K562 (cell line): ENCODE measurements at regions not wholly inside any gene's neighbourhood (a gene's known extent, or its start where the extent isn't known, plus 50 kb on each side); places are given as distances from the start of the nearest gene placed in this dataset.

Experiments
- E2F3 ChIP-seq: fragments of 250-450 bp; sonication (Bioruptor Pico); IDR thresholded peaks from 2 replicates; pipeline ENCODE4 v1.4.0; 2020; ENCODE audit warnings: mild to moderate bottlenecking
- EGR1 ChIP-seq: fragments of 450-650 bp; conservative IDR thresholded peaks from 2 replicates; pipeline ENCODE4 v1.6.1; 2017; ENCODE audit warnings: mild to moderate bottlenecking
- ETV1 ChIP-seq: fragments of 450-650 bp; conservative IDR thresholded peaks from 2 replicates; pipeline ENCODE4 v1.6.1; 2016; ENCODE audit warnings: missing genetic modification characterization, control low read depth, low read depth, missing compliant biosample characterization
- FOXK2 ChIP-seq, 2 experiments: fragments of 450-650 bp; IDR thresholded peaks in 1 of 2; conservative IDR thresholded peaks in 1 of 2; 2 replicates each; pipeline ENCODE4 v1.6.1; 2016; ENCODE audit warnings: low read depth in 2 of 2, mild to moderate bottlenecking in 1 of 2
- HDGF ChIP-seq: fragments of 450-650 bp; IDR thresholded peaks from 2 replicates; pipeline ENCODE4 v1.6.1; 2016
- KLF16 ChIP-seq: IDR thresholded peaks from 2 replicates; pipeline ENCODE4 v1.6.1; 2016; ENCODE audit warnings: antibody characterized with exemption
- MEIS2 ChIP-seq: fragments of 450-650 bp; IDR thresholded peaks from 2 replicates; pipeline ENCODE4 v1.6.1; 2014; ENCODE audit warnings: mild to moderate bottlenecking; ENCODE audit not compliant: partially characterized antibody
- RAD21 ChIP-seq, 2 experiments: fragments of 250-450 bp in 1 of 2; fragments of 450-650 bp in 1 of 2; sonication (Bioruptor Pico) in 1 of 2; formaldehyde crosslinking in 1 of 2; IDR thresholded peaks in 1 of 2; conservative IDR thresholded peaks in 1 of 2; 2 replicates each; pipeline versions ENCODE4 v1.4.0 to v1.8.0; 2020 to 2022; ENCODE audit warnings: mild to moderate bottlenecking in 2 of 2, moderate library complexity in 1 of 2
- SMAD4 ChIP-seq: fragments of 250-450 bp; sonication (Bioruptor Pico); conservative IDR thresholded peaks from 2 replicates; pipeline ENCODE4 v1.8.0; 2021; ENCODE audit warnings: inconsistent platforms, mild to moderate bottlenecking, moderate library complexity
- TBL1XR1 ChIP-seq, 2 experiments: IDR thresholded peaks; 2 replicates each; pipeline ENCODE4 v1.6.1; 2012; ENCODE audit warnings: improper control_type of control experiment in 2 of 2, low read length in 2 of 2, mild to moderate bottlenecking in 1 of 2
- TRIM24 ChIP-seq, 2 experiments: fragments of 450-650 bp; IDR thresholded peaks; 2 replicates each; pipeline ENCODE4 v1.6.1; 2016
- ZNF133 ChIP-seq: fragments of 250-450 bp; sonication (Bioruptor Pico); IDR thresholded peaks from 2 replicates; pipeline ENCODE4 v1.4.0; 2020; ENCODE audit warnings: mild to moderate bottlenecking
- ZNF174 ChIP-seq: fragments of 250-450 bp; sonication (Bioruptor Pico); IDR thresholded peaks from 2 replicates; pipeline ENCODE4 v1.4.0; 2020; ENCODE audit warnings: mild to moderate bottlenecking
- TF ChIP-seq, protein P1 (sequence below): sonication (generic); formaldehyde crosslinking; IDR thresholded peaks from 2 replicates; pipeline ENCODE4 v1.8.0; 2022; ENCODE audit warnings: missing genetic modification reagents, mild to moderate bottlenecking, moderate library complexity, borderline replicate concordance
- TF ChIP-seq, protein P2 (sequence below): fragments of 250-450 bp; sonication (Bioruptor Pico); IDR thresholded peaks from 2 replicates; pipeline ENCODE4 v1.4.0; 2020
- TF ChIP-seq, protein P3 (sequence below): fragments of 450-650 bp; IDR thresholded peaks from 2 replicates; pipeline ENCODE4 v1.6.1; 2017; ENCODE audit warnings: antibody characterized with exemption, mild to moderate bottlenecking
- TF ChIP-seq, protein P4 (sequence below), 3 experiments: fragments of 200-800 bp in 1 of 3; sonication (Bioruptor generic) in 1 of 3; sonication (generic) in 1 of 3; formaldehyde crosslinking in 1 of 3; IDR thresholded peaks; 2 replicates each; pipeline versions ENCODE4 v1.6.1 to v1.8.0; 2016 to 2022; ENCODE audit warnings: mild to moderate bottlenecking in 2 of 3, missing compliant biosample characterization in 2 of 3, missing genetic modification characterization in 2 of 3, missing genetic modification reagents in 1 of 3
- TF ChIP-seq, protein P5 (sequence below), 2 experiments: fragments of 450-650 bp; IDR thresholded peaks; 2 replicates each; pipeline ENCODE4 v1.6.1; 2016
- TF ChIP-seq, protein P6 (sequence below): fragments of 450-650 bp; formaldehyde crosslinking; IDR thresholded peaks from 2 replicates; pipeline ENCODE4 v1.4.0; 2022; ENCODE audit warnings: mild to moderate bottlenecking, moderate library complexity

DNA sequence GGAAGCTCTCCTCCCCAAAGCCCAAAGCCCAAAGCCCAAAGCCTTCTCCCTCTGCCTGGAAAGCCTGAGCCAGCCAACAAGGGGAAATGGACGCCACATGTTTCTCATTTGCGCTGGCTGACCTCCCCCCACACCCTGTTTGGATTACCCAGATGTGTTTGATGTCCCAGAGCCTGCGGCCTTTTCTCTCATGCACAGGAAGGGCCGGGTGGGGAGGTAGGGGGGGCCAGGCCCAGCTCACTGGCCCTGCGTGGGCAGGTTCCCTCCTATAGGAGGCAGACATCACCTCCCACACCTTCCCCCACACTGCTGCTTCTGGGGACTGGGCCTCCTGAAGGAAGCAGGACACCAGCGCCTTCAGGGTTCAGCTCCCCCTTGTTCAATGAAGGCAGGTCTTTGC, 116.3 kb downstream of the NAV1 start (continued):
- TF ChIP-seq TBL1XR1 (IDR thresholded peaks at IDR 0.05; ENCODE audit: low read length in 2 of 2), result no peak
- peak in 1 of 2 experiments; percentile 42; a peak in 2 of 4 replicates for TF ChIP-seq RAD21 (CRISPR knock-in tag; conservative IDR thresholded peaks at IDR 0.05 in 1 of 2, IDR thresholded peaks at IDR 0.05 in 1 of 2)
- peak; percentile 89 for TF ChIP-seq EGR1
- TF ChIP-seq, protein P1, sequence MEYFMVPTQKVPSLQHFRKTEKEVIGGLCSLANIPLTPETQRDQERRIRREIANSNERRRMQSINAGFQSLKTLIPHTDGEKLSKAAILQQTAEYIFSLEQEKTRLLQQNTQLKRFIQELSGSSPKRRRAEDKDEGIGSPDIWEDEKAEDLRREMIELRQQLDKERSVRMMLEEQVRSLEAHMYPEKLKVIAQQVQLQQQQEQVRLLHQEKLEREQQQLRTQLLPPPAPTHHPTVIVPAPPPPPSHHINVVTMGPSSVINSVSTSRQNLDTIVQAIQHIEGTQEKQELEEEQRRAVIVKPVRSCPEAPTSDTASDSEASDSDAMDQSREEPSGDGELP (CRISPR knock-in tag), result 0 out of 2 replicates have a peak, but pooled peaks have one; percentile 46
- no peak for TF ChIP-seq ZNF174 (CRISPR knock-in tag)
- TF ChIP-seq, protein P2, sequence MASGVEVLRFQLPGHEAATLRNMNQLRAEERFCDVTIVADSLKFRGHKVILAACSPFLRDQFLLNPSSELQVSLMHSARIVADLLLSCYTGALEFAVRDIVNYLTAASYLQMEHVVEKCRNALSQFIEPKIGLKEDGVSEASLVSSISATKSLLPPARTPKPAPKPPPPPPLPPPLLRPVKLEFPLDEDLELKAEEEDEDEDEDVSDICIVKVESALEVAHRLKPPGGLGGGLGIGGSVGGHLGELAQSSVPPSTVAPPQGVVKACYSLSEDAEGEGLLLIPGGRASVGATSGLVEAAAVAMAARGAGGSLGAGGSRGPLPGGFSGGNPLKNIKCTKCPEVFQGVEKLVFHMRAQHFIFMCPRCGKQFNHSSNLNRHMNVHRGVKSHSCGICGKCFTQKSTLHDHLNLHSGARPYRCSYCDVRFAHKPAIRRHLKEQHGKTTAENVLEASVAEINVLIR (CRISPR knock-in tag), result no peak
- TF ChIP-seq, protein P3, sequence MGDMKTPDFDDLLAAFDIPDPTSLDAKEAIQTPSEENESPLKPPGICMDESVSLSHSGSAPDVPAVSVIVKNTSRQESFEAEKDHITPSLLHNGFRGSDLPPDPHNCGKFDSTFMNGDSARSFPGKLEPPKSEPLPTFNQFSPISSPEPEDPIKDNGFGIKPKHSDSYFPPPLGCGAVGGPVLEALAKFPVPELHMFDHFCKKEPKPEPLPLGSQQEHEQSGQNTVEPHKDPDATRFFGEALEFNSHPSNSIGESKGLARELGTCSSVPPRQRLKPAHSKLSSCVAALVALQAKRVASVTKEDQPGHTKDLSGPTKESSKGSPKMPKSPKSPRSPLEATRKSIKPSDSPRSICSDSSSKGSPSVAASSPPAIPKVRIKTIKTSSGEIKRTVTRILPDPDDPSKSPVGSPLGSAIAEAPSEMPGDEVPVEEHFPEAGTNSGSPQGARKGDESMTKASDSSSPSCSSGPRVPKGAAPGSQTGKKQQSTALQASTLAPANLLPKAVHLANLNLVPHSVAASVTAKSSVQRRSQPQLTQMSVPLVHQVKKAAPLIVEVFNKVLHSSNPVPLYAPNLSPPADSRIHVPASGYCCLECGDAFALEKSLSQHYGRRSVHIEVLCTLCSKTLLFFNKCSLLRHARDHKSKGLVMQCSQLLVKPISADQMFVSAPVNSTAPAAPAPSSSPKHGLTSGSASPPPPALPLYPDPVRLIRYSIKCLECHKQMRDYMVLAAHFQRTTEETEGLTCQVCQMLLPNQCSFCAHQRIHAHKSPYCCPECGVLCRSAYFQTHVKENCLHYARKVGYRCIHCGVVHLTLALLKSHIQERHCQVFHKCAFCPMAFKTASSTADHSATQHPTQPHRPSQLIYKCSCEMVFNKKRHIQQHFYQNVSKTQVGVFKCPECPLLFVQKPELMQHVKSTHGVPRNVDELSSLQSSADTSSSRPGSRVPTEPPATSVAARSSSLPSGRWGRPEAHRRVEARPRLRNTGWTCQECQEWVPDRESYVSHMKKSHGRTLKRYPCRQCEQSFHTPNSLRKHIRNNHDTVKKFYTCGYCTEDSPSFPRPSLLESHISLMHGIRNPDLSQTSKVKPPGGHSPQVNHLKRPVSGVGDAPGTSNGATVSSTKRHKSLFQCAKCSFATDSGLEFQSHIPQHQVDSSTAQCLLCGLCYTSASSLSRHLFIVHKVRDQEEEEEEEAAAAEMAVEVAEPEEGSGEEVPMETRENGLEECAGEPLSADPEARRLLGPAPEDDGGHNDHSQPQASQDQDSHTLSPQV, result peak; percentile 34; the same call in 1 of the 2 replicates
- TF ChIP-seq KLF16, result peak; percentile 51; the same call in 1 of the 2 replicates
- TF ChIP-seq SMAD4 (CRISPR knock-in tag), result 0 out of 2 replicates have a peak, but pooled peaks have one; percentile 37
- TF ChIP-seq, protein P4, sequence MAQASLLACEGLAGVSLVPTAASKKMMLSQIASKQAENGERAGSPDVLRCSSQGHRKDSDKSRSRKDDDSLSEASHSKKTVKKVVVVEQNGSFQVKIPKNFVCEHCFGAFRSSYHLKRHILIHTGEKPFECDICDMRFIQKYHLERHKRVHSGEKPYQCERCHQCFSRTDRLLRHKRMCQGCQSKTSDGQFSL (CRISPR knock-in tag; IDR thresholded peaks at IDR 0.05), result peak; percentile 81
- TF ChIP-seq, protein P4 (tag; IDR thresholded peaks at IDR 0.05), result no peak
- TF ChIP-seq, protein P5, sequence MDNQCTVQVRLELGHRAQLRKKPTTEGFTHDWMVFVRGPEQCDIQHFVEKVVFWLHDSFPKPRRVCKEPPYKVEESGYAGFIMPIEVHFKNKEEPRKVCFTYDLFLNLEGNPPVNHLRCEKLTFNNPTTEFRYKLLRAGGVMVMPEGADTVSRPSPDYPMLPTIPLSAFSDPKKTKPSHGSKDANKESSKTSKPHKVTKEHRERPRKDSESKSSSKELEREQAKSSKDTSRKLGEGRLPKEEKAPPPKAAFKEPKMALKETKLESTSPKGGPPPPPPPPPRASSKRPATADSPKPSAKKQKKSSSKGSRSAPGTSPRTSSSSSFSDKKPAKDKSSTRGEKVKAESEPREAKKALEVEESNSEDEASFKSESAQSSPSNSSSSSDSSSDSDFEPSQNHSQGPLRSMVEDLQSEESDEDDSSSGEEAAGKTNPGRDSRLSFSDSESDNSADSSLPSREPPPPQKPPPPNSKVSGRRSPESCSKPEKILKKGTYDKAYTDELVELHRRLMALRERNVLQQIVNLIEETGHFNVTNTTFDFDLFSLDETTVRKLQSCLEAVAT (IDR thresholded peaks at IDR 0.05), result no peak
- no peak for TF ChIP-seq FOXK2 (conservative IDR thresholded peaks at IDR 0.05 in 1 of 2, IDR thresholded peaks at IDR 0.05 in 1 of 2; ENCODE audit: low read depth in 2 of 2)
- TF ChIP-seq, protein P6, sequence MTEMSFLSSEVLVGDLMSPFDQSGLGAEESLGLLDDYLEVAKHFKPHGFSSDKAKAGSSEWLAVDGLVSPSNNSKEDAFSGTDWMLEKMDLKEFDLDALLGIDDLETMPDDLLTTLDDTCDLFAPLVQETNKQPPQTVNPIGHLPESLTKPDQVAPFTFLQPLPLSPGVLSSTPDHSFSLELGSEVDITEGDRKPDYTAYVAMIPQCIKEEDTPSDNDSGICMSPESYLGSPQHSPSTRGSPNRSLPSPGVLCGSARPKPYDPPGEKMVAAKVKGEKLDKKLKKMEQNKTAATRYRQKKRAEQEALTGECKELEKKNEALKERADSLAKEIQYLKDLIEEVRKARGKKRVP, result no peak
- no peak for TF ChIP-seq TRIM24 (IDR thresholded peaks at IDR 0.05)
- no peak for TF ChIP-seq MEIS2
- no peak for TF ChIP-seq E2F3 (CRISPR knock-in tag)
- TF ChIP-seq HDGF, result no peak
- no peak for TF ChIP-seq ZNF133
- TF ChIP-seq ETV1, result 0 out of 2 replicates have a peak, but pooled peaks have one; percentile 25
